ENCODE measurements at regions not wholly inside any gene's neighbourhood (a gene's known extent, or its start where the extent isn't known, plus 50 kb on each side); places are given as distances from the start of the nearest gene placed in this dataset.

GRCh38 chr9:73682789-73683188, 531.1 kb downstream of the ANXA1 start:
- Histone ChIP-seq H3K36me3 (ENCODE audit: control insufficient read depth in 3 of 3, insufficient read depth in 2 of 3, low read depth in 1 of 3, low read length in 3 of 3) (no peaks in the 10 kb centered on the region), H3K27ac (ENCODE audit: low read depth in 1 of 3, low read length in 2 of 3) (no peak overlapping the region), H3K4me3 (ENCODE audit: low read depth in 1 of 3, low read length in 3 of 3) (no peak overlapping the region), H3K4me1 (ENCODE audit: control insufficient read depth in 3 of 3, insufficient read depth in 2 of 3, low read depth in 1 of 3, low read length in 2 of 3) (no peaks in the 10 kb centered on the region), H3K9me3 (ENCODE audit: control insufficient read depth in 2 of 2, insufficient read depth in 1 of 2, low read depth in 1 of 2, low read length in 1 of 2) (no peaks in the 10 kb centered on the region), H3K27me3 (ENCODE audit: control insufficient read depth in 3 of 3, insufficient read depth in 3 of 3, low read length in 3 of 3) (no peaks in the 10 kb centered on the region)
- no peak for FAIRE-seq
- no peak for DNase-seq

GRCh38 chr9:73683862-73684591, 532.4 kb downstream of the ANXA1 start:
- no peak for FAIRE-seq

GRCh38 chr9:73684601-73685000, 532.9 kb downstream of the ANXA1 start:
- no peaks in the 10 kb centered on the region for H3K4me1 ChIP-seq (ENCODE audit: control insufficient read depth in 3 of 3, insufficient read depth in 2 of 3, low read depth in 1 of 3, low read length in 2 of 3)
- H3K4me3 ChIP-seq (ENCODE audit: low read depth in 1 of 3, low read length in 3 of 3): no peak overlapping the region
- no peaks in the 10 kb centered on the region for H3K36me3 ChIP-seq (ENCODE audit: control insufficient read depth in 3 of 3, insufficient read depth in 2 of 3, low read depth in 1 of 3, low read length in 3 of 3)
- DNase-seq (no peak), FAIRE-seq (no peak)
- H3K27ac ChIP-seq (ENCODE audit: low read depth in 1 of 3, low read length in 2 of 3): no peak overlapping the region
- WGBS, 3 donors: 80 to 85% (median 84%) methylated on average over 3 of the region's 3 CpGs
- H3K9me3 ChIP-seq (ENCODE audit: control insufficient read depth in 2 of 2, insufficient read depth in 1 of 2, low read depth in 1 of 2, low read length in 1 of 2): no peaks in the 10 kb centered on the region
- H3K27me3 ChIP-seq (ENCODE audit: control insufficient read depth in 3 of 3, insufficient read depth in 3 of 3, low read length in 3 of 3): no peaks in the 10 kb centered on the region

More at GRCh38 chr9:73683862-73684591, 532.4 kb downstream of the ANXA1 start:
- Histone ChIP-seq H3K36me3 (ENCODE audit: control insufficient read depth in 3 of 3, insufficient read depth in 2 of 3, low read depth in 1 of 3, low read length in 3 of 3) (no peaks in the 10 kb centered on the region), H3K9me3 (ENCODE audit: control insufficient read depth in 2 of 2, insufficient read depth in 1 of 2, low read depth in 1 of 2, low read length in 1 of 2) (no peaks in the 10 kb centered on the region), H3K4me1 (ENCODE audit: control insufficient read depth in 3 of 3, insufficient read depth in 2 of 3, low read depth in 1 of 3, low read length in 2 of 3) (no peaks in the 10 kb centered on the region), H3K27ac (ENCODE audit: low read depth in 1 of 3, low read length in 2 of 3) (no peak overlapping the region), H3K27me3 (ENCODE audit: control insufficient read depth in 3 of 3, insufficient read depth in 3 of 3, low read length in 3 of 3) (no peaks in the 10 kb centered on the region), H3K4me3 (ENCODE audit: low read depth in 1 of 3, low read length in 3 of 3) (no peak overlapping the region)
- peak; percentile 4 to 13 for DNase-seq

GRCh38 chr9:73685786-73686185, 534.1 kb downstream of the ANXA1 start:
- Histone ChIP-seq H3K27ac (ENCODE audit: low read depth in 1 of 3, low read length in 2 of 3) (no peak overlapping the region), H3K27me3 (ENCODE audit: control insufficient read depth in 3 of 3, insufficient read depth in 3 of 3, low read length in 3 of 3) (no peaks in the 10 kb centered on the region), H3K36me3 (ENCODE audit: control insufficient read depth in 3 of 3, insufficient read depth in 2 of 3, low read depth in 1 of 3, low read length in 3 of 3) (no peaks in the 10 kb centered on the region), H3K4me1 (ENCODE audit: control insufficient read depth in 3 of 3, insufficient read depth in 2 of 3, low read depth in 1 of 3, low read length in 2 of 3) (no peaks in the 10 kb centered on the region), H3K9me3 (ENCODE audit: control insufficient read depth in 2 of 2, insufficient read depth in 1 of 2, low read depth in 1 of 2, low read length in 1 of 2) (no peaks in the 10 kb centered on the region), H3K4me3 (ENCODE audit: low read depth in 1 of 3, low read length in 3 of 3) (no peak overlapping the region)
- 71 to 84% (median 78%) methylated on average over 3 of the region's 3 CpGs for WGBS, 3 donors
- FAIRE-seq (no peak), DNase-seq (no peak)

GRCh38 chr9:73689051-73689870, 537.6 kb downstream of the ANXA1 start:
- FAIRE-seq: no peak

GRCh38 chr9:73701415-73702057, 549.9 kb downstream of the ANXA1 start:
- H3K9me3 ChIP-seq (ENCODE audit: control insufficient read depth in 2 of 2, insufficient read depth in 1 of 2, low read depth in 1 of 2, low read length in 1 of 2): no peaks in the 10 kb centered on the region
- FAIRE-seq: no peak
- no peaks in the 10 kb centered on the region for H3K27me3 ChIP-seq (ENCODE audit: control insufficient read depth in 3 of 3, insufficient read depth in 3 of 3, low read length in 3 of 3)
- H3K4me1 ChIP-seq (ENCODE audit: control insufficient read depth in 3 of 3, insufficient read depth in 2 of 3, low read depth in 1 of 3, low read length in 2 of 3): no peaks in the 10 kb centered on the region
- no peaks in the 10 kb centered on the region for H3K36me3 ChIP-seq (ENCODE audit: control insufficient read depth in 3 of 3, insufficient read depth in 2 of 3, low read depth in 1 of 3, low read length in 3 of 3)
- DNase-seq: no peak
- H3K27ac ChIP-seq (ENCODE audit: low read depth in 1 of 3, low read length in 2 of 3): no peak overlapping the region
- no peak overlapping the region for H3K4me3 ChIP-seq (ENCODE audit: low read depth in 1 of 3, low read length in 3 of 3)
- WGBS, 3 donors: 21 to 65% (median 39%) methylated on average over 1 of the region's 1 CpG

More at GRCh38 chr9:73689051-73689870, 537.6 kb downstream of the ANXA1 start:
- Histone ChIP-seq H3K4me3 (ENCODE audit: low read depth in 1 of 3, low read length in 3 of 3) (no peak overlapping the region), H3K27ac (ENCODE audit: low read depth in 1 of 3, low read length in 2 of 3) (no peak overlapping the region), H3K36me3 (ENCODE audit: control insufficient read depth in 3 of 3, insufficient read depth in 2 of 3, low read depth in 1 of 3, low read length in 3 of 3) (no peaks in the 10 kb centered on the region), H3K9me3 (ENCODE audit: control insufficient read depth in 2 of 2, insufficient read depth in 1 of 2, low read depth in 1 of 2, low read length in 1 of 2) (no peaks in the 10 kb centered on the region), H3K27me3 (ENCODE audit: control insufficient read depth in 3 of 3, insufficient read depth in 3 of 3, low read length in 3 of 3) (no peaks in the 10 kb centered on the region), H3K4me1 (ENCODE audit: control insufficient read depth in 3 of 3, insufficient read depth in 2 of 3, low read depth in 1 of 3, low read length in 2 of 3) (no peaks in the 10 kb centered on the region)
- 66 to 78% (median 69%) methylated on average over 5 of the region's 5 CpGs for WGBS, 3 donors
- DNase-seq: no peak

- no peak overlapping the region for H3K27ac ChIP-seq (ENCODE audit: low read depth in 1 of 3, low read length in 2 of 3)
- DNase-seq (no peak), FAIRE-seq (no peak)
- no peak overlapping the region for H3K4me3 ChIP-seq (ENCODE audit: low read depth in 1 of 3, low read length in 3 of 3)
- no peaks in the 10 kb centered on the region for H3K4me1 ChIP-seq (ENCODE audit: control insufficient read depth in 3 of 3, insufficient read depth in 2 of 3, low read depth in 1 of 3, low read length in 2 of 3)
- H3K9me3 ChIP-seq (ENCODE audit: control insufficient read depth in 2 of 2, insufficient read depth in 1 of 2, low read depth in 1 of 2, low read length in 1 of 2): no peaks in the 10 kb centered on the region
- WGBS, 3 donors: 40 to 61% (median 41%) methylated on average over 1 of the region's 1 CpG
- H3K36me3 ChIP-seq (ENCODE audit: control insufficient read depth in 3 of 3, insufficient read depth in 2 of 3, low read depth in 1 of 3, low read length in 3 of 3): no peaks in the 10 kb centered on the region
- H3K27me3 ChIP-seq (ENCODE audit: control insufficient read depth in 3 of 3, insufficient read depth in 3 of 3, low read length in 3 of 3): no peaks in the 10 kb centered on the region
Measured at GRCh38 chr9:73714294-73714693, 562.6 kb downstream of the ANXA1 start.

GRCh38 chr9:73715591-73715990, 563.9 kb downstream of the ANXA1 start:
- Histone ChIP-seq H3K4me3 (ENCODE audit: low read depth in 1 of 3, low read length in 3 of 3) (no peak overlapping the region), H3K36me3 (ENCODE audit: control insufficient read depth in 3 of 3, insufficient read depth in 2 of 3, low read depth in 1 of 3, low read length in 3 of 3) (no peaks in the 10 kb centered on the region), H3K9me3 (ENCODE audit: control insufficient read depth in 2 of 2, insufficient read depth in 1 of 2, low read depth in 1 of 2, low read length in 1 of 2) (no peaks in the 10 kb centered on the region), H3K4me1 (ENCODE audit: control insufficient read depth in 3 of 3, insufficient read depth in 2 of 3, low read depth in 1 of 3, low read length in 2 of 3) (no peaks in the 10 kb centered on the region), H3K27me3 (ENCODE audit: control insufficient read depth in 3 of 3, insufficient read depth in 3 of 3, low read length in 3 of 3) (no peaks in the 10 kb centered on the region), H3K27ac (ENCODE audit: low read depth in 1 of 3, low read length in 2 of 3) (no peak overlapping the region)
- DNase-seq: no peak
- 80 to 89% (median 86%) methylated on average over 3 of the region's 3 CpGs for WGBS, 3 donors
- FAIRE-seq: no peak
